Lower leg skin (tissue), 3 donors: ENCODE measurements at regions not wholly inside any gene's neighbourhood (a gene's known extent, or its start where the extent isn't known, plus 50 kb on each side); places are given as distances from the start of the nearest gene placed in this dataset.

Source experiments
- CTCF ChIP-seq, 3 donors: fragments of 450-650 bp; IDR thresholded peaks; one replicate each; pipeline ENCODE4 v1.5.1; 2016; ENCODE audit warnings: antibody characterized with exemption in 3 of 3, mild to moderate bottlenecking in 3 of 3, moderate library complexity in 2 of 3
- POLR2A ChIP-seq, 2 donors: fragments of 450-650 bp; IDR thresholded peaks; one replicate each; pipeline ENCODE4 v1.6.1; 2016 to 2017; ENCODE audit warnings: antibody characterized with exemption in 2 of 2, mild to moderate bottlenecking in 1 of 2, moderate library complexity in 1 of 2

GRCh38 chr7:18387191-18387735, 108.3 kb upstream of the HDAC9 start:
- TF ChIP-seq POLR2A (IDR thresholded peaks at IDR 0.05): no peak
- no peak for TF ChIP-seq CTCF (IDR thresholded peaks at IDR 0.05)
